Hindlimb muscle (tissue), 1 donor: ENCODE measurements at regions not wholly inside any gene's neighbourhood (a gene's known extent, or its start where the extent isn't known, plus 50 kb on each side); places are given as distances from the start of the nearest gene placed in this dataset.

Experiments
- DNase-seq: peaks from one replicate; pipeline ENCODE4 v3.0.0-alpha.2; 2013

- no peak for DNase-seq
Observed at GRCh38 chr1:88016947-88017346, 667.1 kb upstream of the PKN2 start.

- no peak for DNase-seq
Observed at GRCh38 chr1:88021529-88021928, 662.5 kb upstream of the PKN2 start.

- no peak for DNase-seq
Observed at GRCh38 chr1:88022516-88022915, 661.6 kb upstream of the PKN2 start.

GRCh38 chr1:88029142-88029541, 654.9 kb upstream of the PKN2 start:
- peak; percentile 15 for DNase-seq

DNA sequence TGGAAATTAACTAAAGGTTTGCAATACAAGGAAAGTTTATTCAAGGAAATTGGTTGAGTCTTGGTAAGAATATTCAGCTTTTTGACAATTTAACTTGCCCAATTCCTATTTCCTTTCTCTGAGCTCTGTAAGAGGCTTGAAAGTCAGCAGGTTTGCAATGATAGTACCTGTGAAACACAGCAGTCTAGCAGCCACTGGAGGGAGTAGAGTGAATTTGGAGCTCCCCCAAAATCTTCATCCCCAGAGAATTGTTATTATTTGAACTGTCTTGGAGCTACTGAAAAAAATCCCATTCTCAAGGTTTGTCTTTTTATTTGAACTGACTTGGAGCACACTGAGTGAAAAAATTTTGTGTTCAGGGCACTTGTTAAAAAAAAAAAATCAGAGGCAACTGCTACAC, 654.2 kb upstream of the PKN2 start:
- no peak for DNase-seq

GRCh38 chr1:88035578-88035977, 648.5 kb upstream of the PKN2 start:
- DNase-seq = no peak

DNA sequence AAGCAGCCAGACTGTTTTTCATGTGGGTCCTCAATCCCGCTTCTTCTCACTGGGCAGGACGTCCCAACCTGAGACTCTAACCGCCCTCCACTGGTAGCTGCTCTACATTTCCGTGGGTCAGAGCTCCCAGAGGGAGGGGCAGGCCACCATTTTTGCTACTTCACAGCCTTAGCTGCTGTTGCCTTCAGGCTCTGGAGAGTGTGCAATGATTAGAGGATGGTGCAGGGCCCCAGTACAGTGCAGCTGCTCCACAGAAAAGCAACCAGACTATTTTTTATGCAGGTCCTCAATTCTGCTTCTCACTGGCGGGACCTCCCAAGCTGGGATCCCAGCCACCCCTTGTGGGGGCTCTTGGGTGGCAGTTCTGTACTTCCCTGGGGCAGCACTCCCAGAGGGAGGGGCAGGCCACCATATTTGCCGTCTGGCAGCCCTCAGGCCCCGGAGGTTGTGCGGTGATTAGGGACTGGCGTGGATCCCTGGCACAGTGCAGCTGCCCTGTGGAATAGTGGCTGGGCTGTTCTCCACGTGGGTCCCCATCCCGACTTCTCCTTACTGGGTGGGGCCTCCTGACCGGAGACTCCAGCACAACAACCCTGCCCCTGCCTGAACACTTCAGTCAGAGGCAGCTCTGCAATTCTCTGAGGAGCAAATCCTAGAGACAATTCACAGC, 647.6 kb upstream of the PKN2 start:
- DNase-seq = no peak

DNA sequence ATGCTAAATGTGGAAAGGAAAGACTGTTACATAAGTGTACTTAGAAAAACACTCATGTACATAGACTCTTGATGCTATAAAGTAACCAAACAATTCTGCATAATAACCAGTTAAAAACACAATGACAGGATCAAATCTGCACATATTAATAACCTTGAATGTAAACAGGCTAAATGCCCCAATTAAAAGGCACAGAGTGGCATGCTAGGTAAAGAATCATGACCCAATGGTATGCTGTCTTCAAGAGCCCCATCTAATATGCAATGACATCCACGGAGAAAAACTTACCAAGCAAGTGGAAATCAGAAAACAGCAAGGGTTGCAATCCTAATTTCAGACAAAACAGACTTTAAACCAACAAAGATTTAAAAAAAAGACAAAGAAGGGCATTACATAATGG, 644.8 kb upstream of the PKN2 start:
- DNase-seq = no peak

GRCh38 chr1:88043834-88044233, 640.2 kb upstream of the PKN2 start:
- no peak for DNase-seq

- no peak for DNase-seq
Observed at GRCh38 chr1:88052167-88052566, 631.9 kb upstream of the PKN2 start.

DNA sequence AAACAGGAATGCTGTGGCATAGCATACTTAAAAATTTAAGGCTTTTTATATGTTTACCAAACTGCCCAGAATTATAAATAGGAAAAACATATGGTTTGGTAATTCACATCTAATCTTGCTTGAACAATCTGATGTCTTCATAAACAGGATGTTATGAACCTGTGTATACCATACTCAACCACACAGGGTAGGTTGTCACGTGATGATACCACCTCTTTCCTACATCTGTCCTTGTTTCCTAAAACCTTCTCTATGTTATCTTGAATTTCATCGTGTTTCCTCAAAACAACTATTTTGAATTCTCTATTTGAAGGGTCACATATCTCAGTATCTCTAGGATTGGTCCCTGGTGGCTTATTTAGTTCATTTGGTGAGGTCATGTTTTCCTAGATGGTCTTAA, 631.0 kb upstream of the PKN2 start:
- no peak for DNase-seq

DNA sequence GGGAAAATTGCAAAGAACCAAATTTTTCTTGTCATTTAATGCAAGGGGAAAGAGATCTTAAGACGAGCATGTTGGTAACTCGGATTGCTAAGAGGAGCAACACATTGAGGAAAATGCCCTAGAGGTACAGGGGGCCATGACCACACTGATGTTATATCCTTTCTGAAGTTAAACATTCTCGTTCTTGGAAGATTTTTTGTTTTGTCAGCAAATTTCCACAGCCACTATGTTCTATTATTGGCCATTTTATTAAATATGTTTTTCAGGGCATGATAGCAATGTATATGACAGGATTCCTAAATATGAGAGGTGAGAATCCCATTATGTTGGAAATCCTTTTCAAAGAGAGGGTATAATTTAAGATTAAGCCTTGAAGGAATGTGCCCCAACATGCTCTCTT, 627.2 kb upstream of the PKN2 start:
- no peak for DNase-seq

- DNase-seq = no peak
Observed at GRCh38 chr1:88058205-88058604, 625.9 kb upstream of the PKN2 start.

- no peak for DNase-seq
Observed at GRCh38 chr1:88060112-88060673, 623.9 kb upstream of the PKN2 start.

GRCh38 chr1:88060750-88061491, 623.2 kb upstream of the PKN2 start:
- DNase-seq = no peak

GRCh38 chr1:88061492-88062177, 622.4 kb upstream of the PKN2 start:
- DNase-seq = no peak

GRCh38 chr1:88062650-88063153, 621.4 kb upstream of the PKN2 start:
- no peak for DNase-seq

GRCh38 chr1:88063605-88064004, 620.5 kb upstream of the PKN2 start:
- no peak for DNase-seq

GRCh38 chr1:88068407-88068960, 615.6 kb upstream of the PKN2 start:
- DNase-seq = no peak

DNA sequence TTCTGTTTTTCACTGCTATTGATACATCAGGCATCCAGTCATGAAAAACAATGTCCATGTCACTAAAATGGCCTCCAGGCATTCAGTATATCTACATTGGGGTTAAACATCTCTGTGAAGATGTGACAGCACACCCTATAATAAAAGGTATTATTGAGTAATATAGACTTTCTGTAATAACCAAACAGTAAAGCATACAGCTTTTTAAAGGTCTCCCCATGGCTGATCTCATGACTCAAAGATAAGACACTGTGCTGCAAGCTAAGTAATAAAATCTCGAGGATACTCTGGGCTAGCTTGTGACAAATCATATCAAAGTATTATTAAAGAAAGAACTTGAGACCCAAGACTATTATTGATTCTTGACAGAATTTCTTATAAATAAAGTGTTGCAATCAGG, 613.1 kb upstream of the PKN2 start:
- no peak for DNase-seq

- DNase-seq = no peak
Observed at GRCh38 chr1:88074661-88075060, 609.4 kb upstream of the PKN2 start.

DNA sequence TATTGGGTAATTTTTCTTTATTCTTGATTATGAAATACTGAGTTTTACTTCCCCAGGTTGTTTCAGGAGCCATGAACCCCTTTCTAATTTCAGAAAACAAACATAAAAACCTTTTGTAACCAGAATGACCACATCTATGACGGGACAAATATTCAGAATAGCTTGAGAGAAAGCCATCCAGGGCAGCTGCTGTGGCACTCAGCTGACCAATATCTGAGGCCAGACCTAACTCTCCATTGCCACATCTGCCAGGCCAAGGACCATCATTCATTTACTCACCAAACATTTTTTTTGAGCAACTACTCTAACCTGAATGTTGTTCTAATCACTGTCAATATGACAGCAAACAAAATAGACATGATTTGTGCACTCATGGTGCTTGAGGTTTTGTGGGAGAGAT, 608.3 kb upstream of the PKN2 start:
- DNase-seq = no peak

DNA sequence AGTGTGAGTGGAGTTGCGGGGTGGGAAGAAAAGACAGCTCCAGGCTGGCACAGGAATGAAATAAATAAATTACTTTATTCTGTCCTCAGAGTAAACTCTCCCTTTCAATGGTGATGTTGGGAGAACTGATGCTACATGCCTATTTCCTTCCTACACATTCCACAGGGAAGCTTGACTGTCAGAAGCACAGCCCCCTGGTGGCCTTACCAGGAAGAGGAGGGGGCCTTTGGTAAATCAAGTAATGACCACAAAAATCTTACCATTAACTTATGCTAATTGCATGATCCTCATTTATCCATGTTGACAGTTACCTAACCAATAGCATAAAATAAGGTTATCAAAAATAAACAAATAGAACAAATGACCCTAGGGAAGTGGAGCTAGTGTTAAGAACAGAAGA, 605.0 kb upstream of the PKN2 start:
- DNase-seq = no peak
